D721Med (cell line): ENCODE measurements at regions not wholly inside any gene's neighbourhood (a gene's known extent, or its start where the extent isn't known, plus 50 kb on each side); places are given as distances from the start of the nearest gene placed in this dataset.

Experiments
- DNase-seq: peaks from one replicate; pipeline ENCODE4 v3.0.0; 2011; ENCODE audit warnings: low spot score; ENCODE audit not compliant: insufficient read length
- FAIRE-seq: peaks from 2 replicates; lab custom pipeline; 2011; peaks lifted over from hg19 to GRCh38; lab: Jason Lieb, UNC
- TF ChIP-seq, protein P1 (sequence below): IDR thresholded peaks from 2 replicates; pipeline ENCODE4 v1.5.1; 2012; ENCODE audit warnings: mild to moderate bottlenecking, control low read depth; ENCODE audit not compliant: insufficient read depth; ENCODE audit errors: missing control alignments

DNA sequence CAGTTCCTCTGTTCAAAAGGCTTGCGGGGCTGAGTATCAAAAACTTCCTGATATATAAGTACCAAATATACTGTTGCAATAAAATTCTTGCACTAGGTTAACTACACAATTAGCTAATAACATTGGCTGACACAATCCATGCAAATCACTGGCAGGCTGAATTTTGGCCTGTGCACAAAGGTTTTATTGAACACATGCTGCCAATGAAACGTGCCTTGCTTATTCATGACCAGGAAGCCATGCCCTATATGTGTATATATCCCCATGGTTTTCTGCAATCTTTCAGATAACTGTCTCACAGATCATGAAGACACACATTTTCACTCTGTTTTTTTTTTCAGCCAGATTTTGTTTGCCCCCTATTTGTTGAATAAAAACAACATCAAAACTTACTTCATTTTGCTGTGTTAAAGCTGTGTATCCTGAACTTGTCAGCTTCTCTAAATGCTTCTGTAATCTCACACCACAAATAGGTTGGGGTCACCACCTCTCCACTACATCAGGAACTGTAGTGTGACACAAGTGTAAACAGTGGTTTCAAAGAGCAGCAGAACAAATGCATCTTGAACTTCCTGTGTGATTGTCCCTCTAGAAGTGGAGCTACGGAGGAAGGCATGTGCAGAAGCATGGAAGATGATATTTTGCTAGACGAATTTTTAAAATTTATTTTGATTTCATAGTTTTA lies 920.7 kb upstream of the NR2F2 start:
- TF ChIP-seq, protein P1, sequence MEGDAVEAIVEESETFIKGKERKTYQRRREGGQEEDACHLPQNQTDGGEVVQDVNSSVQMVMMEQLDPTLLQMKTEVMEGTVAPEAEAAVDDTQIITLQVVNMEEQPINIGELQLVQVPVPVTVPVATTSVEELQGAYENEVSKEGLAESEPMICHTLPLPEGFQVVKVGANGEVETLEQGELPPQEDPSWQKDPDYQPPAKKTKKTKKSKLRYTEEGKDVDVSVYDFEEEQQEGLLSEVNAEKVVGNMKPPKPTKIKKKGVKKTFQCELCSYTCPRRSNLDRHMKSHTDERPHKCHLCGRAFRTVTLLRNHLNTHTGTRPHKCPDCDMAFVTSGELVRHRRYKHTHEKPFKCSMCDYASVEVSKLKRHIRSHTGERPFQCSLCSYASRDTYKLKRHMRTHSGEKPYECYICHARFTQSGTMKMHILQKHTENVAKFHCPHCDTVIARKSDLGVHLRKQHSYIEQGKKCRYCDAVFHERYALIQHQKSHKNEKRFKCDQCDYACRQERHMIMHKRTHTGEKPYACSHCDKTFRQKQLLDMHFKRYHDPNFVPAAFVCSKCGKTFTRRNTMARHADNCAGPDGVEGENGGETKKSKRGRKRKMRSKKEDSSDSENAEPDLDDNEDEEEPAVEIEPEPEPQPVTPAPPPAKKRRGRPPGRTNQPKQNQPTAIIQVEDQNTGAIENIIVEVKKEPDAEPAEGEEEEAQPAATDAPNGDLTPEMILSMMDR = no peak
- DNase-seq = no peak
- no peak for FAIRE-seq

DNA sequence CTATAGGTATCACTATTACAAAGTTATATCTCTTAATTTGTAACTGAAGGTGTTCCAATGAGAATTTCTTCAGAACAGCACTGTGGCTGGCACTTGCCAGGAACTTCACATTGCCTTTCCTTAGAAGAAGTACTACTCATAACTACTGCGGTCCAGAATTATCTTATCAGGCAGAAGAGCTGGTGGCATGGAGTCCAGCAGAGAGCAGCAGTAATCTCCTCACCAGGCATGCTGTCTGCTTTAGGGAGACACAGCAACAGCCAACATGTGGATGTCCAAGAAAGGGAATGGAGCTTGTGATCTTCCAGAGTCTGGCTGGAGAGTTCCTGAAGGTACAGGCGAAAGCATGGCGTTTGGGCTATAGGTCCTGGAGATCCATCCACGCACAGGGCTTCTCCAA lies 919.7 kb upstream of the NR2F2 start:
- DNase-seq = no peak
- TF ChIP-seq, protein P1 = no peak
- FAIRE-seq = no peak

DNA sequence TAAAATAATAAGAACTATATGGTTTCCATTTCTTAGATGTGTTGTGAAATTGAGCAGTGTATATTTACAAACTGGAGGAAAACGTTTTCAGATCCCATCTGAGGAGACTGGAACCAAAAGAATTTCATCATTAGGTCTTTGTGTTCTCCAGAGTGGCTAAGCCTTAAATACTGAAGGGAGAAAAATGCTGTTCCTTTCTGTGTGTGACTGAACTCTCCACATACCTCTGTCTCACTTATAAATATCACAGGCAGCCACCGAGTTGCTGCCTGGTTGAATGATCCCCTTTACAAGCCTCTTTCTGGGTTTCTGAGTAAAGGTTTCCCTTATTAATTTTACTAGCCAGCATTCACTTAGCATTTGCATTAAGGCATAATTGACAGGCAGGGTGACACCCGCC lies 913.9 kb upstream of the NR2F2 start:
- no peak for DNase-seq
- TF ChIP-seq, protein P1 = no peak
- no peak for FAIRE-seq

DNA sequence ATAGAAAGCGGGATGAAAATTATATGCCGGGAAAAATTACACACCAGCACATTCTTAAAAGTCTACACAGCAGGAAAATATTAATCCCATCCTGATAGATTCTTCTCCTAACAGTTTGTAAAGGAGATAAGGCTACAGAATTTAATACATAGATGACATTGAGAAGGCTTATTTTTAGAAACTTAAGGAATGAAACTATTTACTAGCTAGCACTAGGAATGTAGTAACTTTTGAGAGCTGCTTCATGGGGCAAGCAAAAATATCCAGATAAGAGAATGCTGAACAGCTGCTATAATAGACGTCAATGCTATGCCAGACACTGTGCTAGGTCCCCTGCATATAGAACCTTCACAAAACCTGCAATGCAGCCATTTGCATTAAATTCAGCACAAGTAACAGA lies 912.7 kb upstream of the NR2F2 start:
- DNase-seq (no peak), FAIRE-seq (no peak)
- TF ChIP-seq, protein P1 = no peak

DNA sequence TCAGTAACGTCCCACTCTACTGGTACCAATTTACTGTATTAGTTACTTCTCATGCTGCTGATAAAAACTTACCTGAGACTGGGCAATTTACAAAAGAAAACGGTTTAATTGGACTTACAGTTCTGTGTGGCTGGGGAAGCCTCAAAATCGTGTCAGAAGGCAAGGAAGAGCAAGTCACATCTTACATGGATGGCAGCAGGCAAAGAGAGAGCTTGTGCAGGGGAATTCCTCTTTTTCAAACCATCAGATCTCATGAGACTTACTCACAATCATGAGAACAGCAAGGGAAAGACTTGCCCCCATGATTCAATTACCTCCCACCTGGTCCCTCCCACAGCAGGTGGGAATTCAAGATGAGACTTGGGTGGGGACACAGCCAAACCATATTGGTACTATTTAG lies 908.2 kb upstream of the NR2F2 start:
- TF ChIP-seq, protein P1 = no peak
- no peak for FAIRE-seq
- DNase-seq = no peak

DNA sequence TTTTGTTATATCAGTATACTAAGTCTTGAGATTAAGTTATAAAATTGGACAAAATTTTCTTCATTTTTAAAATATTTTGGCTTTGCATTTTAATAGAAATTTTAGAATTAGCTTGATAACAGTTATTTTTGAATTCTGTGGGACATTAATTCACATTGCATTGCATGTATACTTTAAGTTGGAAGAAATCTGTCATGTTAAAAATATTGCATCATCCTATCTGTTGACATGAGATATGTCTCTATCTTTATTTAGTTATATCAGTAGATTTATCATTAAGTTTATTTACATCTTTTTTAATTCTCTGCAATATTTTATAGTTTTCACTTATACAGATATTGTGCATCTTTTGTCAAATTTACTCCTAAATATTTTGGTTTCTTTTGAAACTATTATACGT lies 904.6 kb upstream of the NR2F2 start:
- TF ChIP-seq, protein P1 = no peak
- no peak for FAIRE-seq
- no peak for DNase-seq

DNA sequence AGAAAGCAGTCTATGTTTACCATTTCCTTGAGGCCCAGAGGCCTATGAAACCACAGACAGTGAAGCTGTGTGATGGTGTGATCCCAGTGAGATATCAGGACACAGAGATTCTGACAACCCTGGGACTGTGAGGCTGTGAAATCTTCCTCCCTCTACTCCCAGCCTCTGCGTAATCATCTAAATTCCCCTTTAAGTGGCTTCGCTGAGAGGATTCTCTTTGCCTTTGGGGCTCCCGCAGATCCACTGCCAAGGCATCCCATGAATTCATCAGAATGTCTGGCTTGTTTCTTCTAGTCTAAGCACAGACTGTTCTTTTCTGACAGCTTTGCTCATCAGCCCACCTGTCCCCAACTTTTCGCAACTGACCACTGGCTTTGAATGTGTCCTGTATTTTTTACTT lies 901.2 kb upstream of the NR2F2 start:
- TF ChIP-seq, protein P1 = no peak
- DNase-seq (no peak), FAIRE-seq (no peak)
